Gastroesophageal sphincter (tissue), 4 donors: ENCODE measurements at regions not wholly inside any gene's neighbourhood (a gene's known extent, or its start where the extent isn't known, plus 50 kb on each side); places are given as distances from the start of the nearest gene placed in this dataset.

ENCODE experiments used
- ATAC-seq: fragments of 150-250 bp; one replicate; pipeline ENCODE4 v1.9.1; 2016; ENCODE audit warnings: mild to moderate bottlenecking, moderate library complexity
- H3K27ac ChIP-seq, 4 donors: fragments of 200-600 bp; sonication (generic) in 3 of 4; 1 replicate in 3 of 4; 2 replicates in 1 of 4; pipeline ENCODE4 v1.5.1; 2016 to 2019
- H3K27me3 ChIP-seq: fragments of 200-600 bp; sonication (generic); one replicate; pipeline ENCODE4 v1.5.1; 2019
- H3K36me3 ChIP-seq, 2 donors: fragments of 200-600 bp; sonication (generic); one replicate each; pipeline ENCODE4 v1.5.1; 2019; ENCODE audit warnings: control low read depth in 1 of 2
- H3K4me1 ChIP-seq, 3 donors: fragments of 200-600 bp; sonication (generic); 1 replicate in 2 of 3; 2 replicates in 1 of 3; pipeline ENCODE4 v1.5.1; 2016 to 2019; ENCODE audit warnings: control low read depth in 2 of 3
- H3K4me3 ChIP-seq, 2 donors: fragments of 200-600 bp; sonication (generic); one replicate each; pipeline ENCODE4 v1.5.1; 2019; ENCODE audit warnings: mild to moderate bottlenecking in 1 of 2, moderate library complexity in 1 of 2
- H3K9me3 ChIP-seq, 3 donors: fragments of 200-600 bp; sonication (generic); one replicate each; pipeline ENCODE4 v1.5.1; 2017 to 2019; ENCODE audit warnings: control low read depth in 2 of 3
- CTCF ChIP-seq, 4 experiments: fragments of 200-600 bp in 2 of 4; fragments of 450-650 bp in 2 of 4; sonication (generic) in 1 of 4; IDR thresholded peaks; one replicate each; pipeline ENCODE4 v1.5.1; 2017 to 2019; ENCODE audit warnings: antibody characterized with exemption in 4 of 4, mild to moderate bottlenecking in 2 of 4, moderate library complexity in 2 of 4
- EP300 ChIP-seq: sonication (generic); formaldehyde crosslinking; IDR thresholded peaks from one replicate; pipeline ENCODE4 v1.6.1; 2017; ENCODE audit warnings: antibody characterized with exemption, mild to moderate bottlenecking
- POLR2A ChIP-seq, 2 donors: fragments of 450-650 bp; IDR thresholded peaks; one replicate each; pipeline ENCODE4 v1.6.1; 2017; ENCODE audit warnings: antibody characterized with exemption in 2 of 2, mild to moderate bottlenecking in 2 of 2, moderate library complexity in 1 of 2
- POLR2AphosphoS5 ChIP-seq: sonication (generic); formaldehyde crosslinking; IDR thresholded peaks from one replicate; pipeline ENCODE4 v1.6.1; 2017; ENCODE audit warnings: antibody characterized with exemption
- WGBS, 2 donors: methylation state at CpG; one replicate each; pipeline ENCODE4 v1.1.5; 2018; ENCODE audit warnings: low coverage in 1 of 2; 5-methylcytosine and 5-hydroxymethylcytosine counted together

DNA sequence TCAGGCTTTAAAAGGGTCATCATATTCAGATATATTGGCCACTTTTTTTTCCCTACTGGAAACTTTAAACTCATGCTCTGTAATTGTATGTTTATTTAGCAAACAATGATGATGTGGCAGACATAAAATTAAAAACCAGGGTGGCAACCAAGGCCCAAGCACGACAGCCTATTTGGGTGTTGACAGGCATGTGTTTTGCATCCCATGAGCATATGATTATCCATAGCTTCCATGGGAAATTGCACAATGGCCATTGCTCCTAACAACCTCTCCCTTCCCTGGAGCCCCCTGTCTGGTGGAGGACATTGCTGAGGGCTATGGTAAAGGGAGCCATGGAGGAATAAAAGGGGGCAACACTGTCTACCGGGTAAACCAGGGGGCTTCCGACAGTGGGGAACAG is 134.7 kb downstream of the GAS1 start:
- no peak overlapping the region for H3K4me3 ChIP-seq
- no peaks in the 10 kb centered on the region for H3K27me3 ChIP-seq
- WGBS, 2 donors: 79 to 93% methylated on average over 3 of the region's 3 CpGs
- H3K36me3 ChIP-seq: no peaks in the 10 kb centered on the region
- H3K9me3 ChIP-seq: no peaks in the 10 kb centered on the region
- ATAC-seq: no peak
- TF ChIP-seq POLR2A (IDR thresholded peaks at IDR 0.05) (no peak), EP300 (no peak), POLR2AphosphoS5 (no peak), CTCF (IDR thresholded peaks at IDR 0.05) (no peak)
- no peak overlapping the region for H3K27ac ChIP-seq
- no peaks in the 10 kb centered on the region for H3K4me1 ChIP-seq

DNA sequence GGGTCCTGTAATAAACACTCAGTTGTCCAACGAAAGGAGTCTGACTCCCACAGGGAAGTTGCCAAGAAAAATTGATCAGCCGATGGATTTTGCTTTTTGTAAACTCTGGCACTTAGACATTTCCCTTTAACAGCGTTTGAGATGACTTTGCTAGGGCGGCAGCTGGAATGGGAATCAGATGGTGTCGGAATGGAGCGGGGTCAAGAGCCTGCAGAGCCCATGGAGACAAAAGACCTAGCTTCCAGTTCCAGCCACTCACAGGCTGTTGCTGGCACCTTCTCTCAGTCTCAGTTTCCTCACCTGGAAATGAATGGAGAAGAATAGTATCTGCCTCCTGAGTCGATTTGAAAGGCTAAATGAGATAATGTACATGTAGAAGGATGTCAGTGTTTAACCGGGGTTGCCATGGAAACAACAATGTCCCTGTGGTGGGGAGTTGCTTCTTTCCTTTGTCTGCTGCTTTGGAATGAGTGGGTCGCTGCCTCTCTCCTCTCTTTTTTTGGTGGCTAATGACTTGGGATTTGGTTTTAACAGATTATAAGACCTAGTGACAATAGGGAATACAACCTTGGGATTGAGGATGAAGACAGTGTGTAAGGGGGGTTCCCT is 137.4 kb downstream of the GAS1 start:
- H3K9me3 ChIP-seq: no peaks in the 10 kb centered on the region
- H3K36me3 ChIP-seq: no peaks in the 10 kb centered on the region
- H3K4me1 ChIP-seq: no peaks in the 10 kb centered on the region
- no peak overlapping the region for H3K27ac ChIP-seq
- H3K4me3 ChIP-seq: no peak overlapping the region
- no peak for ATAC-seq
- TF ChIP-seq POLR2AphosphoS5: no peak
- no peak for TF ChIP-seq EP300
- TF ChIP-seq POLR2A (IDR thresholded peaks at IDR 0.05): no peak
- no peak for TF ChIP-seq CTCF (IDR thresholded peaks at IDR 0.05)
- 81 to 85% methylated on average over 3 to 9 of the region's 9 CpGs for WGBS, 2 donors
- H3K27me3 ChIP-seq: no peaks in the 10 kb centered on the region

DNA sequence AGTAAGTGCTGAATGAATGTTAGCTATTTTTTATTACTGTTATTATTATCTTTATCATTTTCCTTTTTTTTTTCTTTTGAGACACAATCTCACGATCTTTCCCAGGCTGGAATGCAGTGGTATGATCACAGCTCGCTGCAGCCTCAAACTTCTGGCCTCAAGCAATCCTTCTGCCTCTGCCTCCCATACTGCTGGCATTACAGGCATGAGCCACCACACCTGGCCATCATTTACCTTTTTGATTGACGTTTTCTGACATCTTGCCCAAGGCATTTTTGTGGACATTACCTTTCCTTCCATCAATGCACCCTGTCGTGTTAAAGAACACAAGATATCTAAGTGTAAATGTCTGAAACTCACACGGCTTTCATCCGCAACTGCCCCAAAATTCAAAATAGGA is 138.2 kb downstream of the GAS1 start:
- H3K4me3 ChIP-seq: no peak overlapping the region
- H3K36me3 ChIP-seq: no peaks in the 10 kb centered on the region
- no peak overlapping the region for H3K27ac ChIP-seq
- H3K9me3 ChIP-seq: no peaks in the 10 kb centered on the region
- TF ChIP-seq CTCF (IDR thresholded peaks at IDR 0.05): no peak
- no peak for TF ChIP-seq EP300
- TF ChIP-seq POLR2A (IDR thresholded peaks at IDR 0.05): no peak
- no peak for TF ChIP-seq POLR2AphosphoS5
- no peak for ATAC-seq
- H3K4me1 ChIP-seq: no peaks in the 10 kb centered on the region
- 92 to 97% methylated on average over 5 to 6 of the region's 6 CpGs for WGBS, 2 donors
- H3K27me3 ChIP-seq: no peaks in the 10 kb centered on the region

DNA sequence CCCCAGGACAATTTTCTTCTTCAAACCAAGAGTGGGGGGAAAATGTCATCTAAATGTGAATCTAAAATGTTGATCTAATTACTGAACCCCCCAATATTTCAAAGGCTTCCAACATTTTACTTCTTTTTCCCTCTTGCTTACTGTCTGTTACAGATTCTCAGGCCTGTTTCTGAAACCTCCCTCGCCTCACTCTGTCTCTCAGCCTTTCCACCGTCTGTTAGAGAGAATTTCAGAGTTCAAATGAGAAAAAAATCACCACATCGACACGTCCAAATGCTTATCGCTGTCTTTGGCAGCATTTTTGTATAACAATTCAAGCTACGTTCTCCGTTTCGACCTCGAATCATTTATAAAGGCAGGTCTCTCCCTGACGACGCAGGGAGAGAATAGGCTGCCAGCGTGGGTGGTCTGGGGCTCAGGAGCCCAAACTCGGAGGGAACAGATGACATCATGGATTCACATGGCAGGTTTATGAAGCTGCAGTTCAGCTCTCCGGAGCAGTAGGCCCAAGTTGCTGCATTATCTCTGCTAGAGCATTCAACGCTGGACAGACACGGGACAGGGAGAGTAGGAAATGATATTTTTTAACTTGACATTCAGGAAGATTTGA is 139.8 kb downstream of the GAS1 start:
- peak; percentile 65 for ATAC-seq
- 17 to 32% methylated on average over 9 to 13 of the region's 16 CpGs for WGBS, 2 donors
- Histone ChIP-seq H3K27ac (peak overlapping the region in 3 of 4 donors; percentile 13 to 57 (median 47)), H3K36me3 (no peaks in the 10 kb centered on the region), H3K9me3 (no peaks in the 10 kb centered on the region), H3K4me1 (no peaks in the 10 kb centered on the region), H3K4me3 (no peak overlapping the region), H3K27me3 (no peaks in the 10 kb centered on the region)
- TF ChIP-seq POLR2AphosphoS5: no peak
- no peak for TF ChIP-seq POLR2A (IDR thresholded peaks at IDR 0.05)
- TF ChIP-seq CTCF (IDR thresholded peaks at IDR 0.05): no peak
- no peak for TF ChIP-seq EP300

GRCh38 chr9:86804011-86804410 is 143.3 kb downstream of the GAS1 start:
- Histone ChIP-seq H3K27me3 (no peaks in the 10 kb centered on the region), H3K4me3 (no peak overlapping the region), H3K4me1 (peaks cover 0 to 15% (median 7%) of the 10 kb centered on the region in 3 donors), H3K27ac (no peak overlapping the region), H3K36me3 (no peaks in the 10 kb centered on the region), H3K9me3 (no peaks in the 10 kb centered on the region)
- ATAC-seq: no peak
- TF ChIP-seq CTCF (IDR thresholded peaks at IDR 0.05): no peak
- 78 to 91% methylated on average over 3 of the region's 3 CpGs for WGBS, 2 donors
